DOHH2 (cell line): ENCODE measurements at regions not wholly inside any gene's neighbourhood (a gene's known extent, or its start where the extent isn't known, plus 50 kb on each side); places are given as distances from the start of the nearest gene placed in this dataset.

ENCODE experiments used
- EZH2phosphoT487 ChIP-seq: fragments of 200-600 bp; sonication (generic); IDR thresholded peaks from 2 replicates; pipeline ENCODE4 v1.6.1; 2017; ENCODE audit warnings: borderline replicate concordance, mild to moderate bottlenecking, antibody characterized with exemption, low read length, moderate library complexity, mixed read lengths
- TF ChIP-seq, protein P1 (sequence below): fragments of 200-600 bp; sonication (generic); IDR thresholded peaks from one replicate; pipeline ENCODE4 v1.5.1; 2014; ENCODE audit warnings: antibody characterized with exemption, mild to moderate bottlenecking, low read depth, low read length; ENCODE audit not compliant: poor library complexity, severe bottlenecking

DNA sequence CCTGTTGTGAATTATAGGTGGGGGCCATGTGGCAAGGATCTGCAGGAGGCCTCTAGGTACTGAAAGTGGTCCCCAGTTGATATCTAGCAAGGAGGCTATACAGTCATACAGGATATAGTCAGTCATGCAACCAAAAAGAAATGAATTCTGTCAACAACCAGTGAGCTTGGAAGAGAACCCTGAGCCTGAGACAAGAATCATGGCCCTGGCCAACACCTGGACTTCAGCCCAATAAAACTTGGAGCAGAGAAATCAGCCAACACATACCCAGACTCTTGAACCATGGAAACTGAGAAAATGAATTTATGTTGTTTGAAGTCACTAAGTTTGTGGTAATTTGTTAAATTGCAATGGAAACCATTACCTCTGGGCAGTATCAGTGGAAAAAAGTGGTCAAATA lies 370.2 kb downstream of the KIF16B start:
- TF ChIP-seq, protein P1, sequence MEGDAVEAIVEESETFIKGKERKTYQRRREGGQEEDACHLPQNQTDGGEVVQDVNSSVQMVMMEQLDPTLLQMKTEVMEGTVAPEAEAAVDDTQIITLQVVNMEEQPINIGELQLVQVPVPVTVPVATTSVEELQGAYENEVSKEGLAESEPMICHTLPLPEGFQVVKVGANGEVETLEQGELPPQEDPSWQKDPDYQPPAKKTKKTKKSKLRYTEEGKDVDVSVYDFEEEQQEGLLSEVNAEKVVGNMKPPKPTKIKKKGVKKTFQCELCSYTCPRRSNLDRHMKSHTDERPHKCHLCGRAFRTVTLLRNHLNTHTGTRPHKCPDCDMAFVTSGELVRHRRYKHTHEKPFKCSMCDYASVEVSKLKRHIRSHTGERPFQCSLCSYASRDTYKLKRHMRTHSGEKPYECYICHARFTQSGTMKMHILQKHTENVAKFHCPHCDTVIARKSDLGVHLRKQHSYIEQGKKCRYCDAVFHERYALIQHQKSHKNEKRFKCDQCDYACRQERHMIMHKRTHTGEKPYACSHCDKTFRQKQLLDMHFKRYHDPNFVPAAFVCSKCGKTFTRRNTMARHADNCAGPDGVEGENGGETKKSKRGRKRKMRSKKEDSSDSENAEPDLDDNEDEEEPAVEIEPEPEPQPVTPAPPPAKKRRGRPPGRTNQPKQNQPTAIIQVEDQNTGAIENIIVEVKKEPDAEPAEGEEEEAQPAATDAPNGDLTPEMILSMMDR, result no peak
- no peak for TF ChIP-seq EZH2phosphoT487
